B cell (primary cell): ENCODE measurements at regions not wholly inside any gene's neighbourhood (a gene's known extent, or its start where the extent isn't known, plus 50 kb on each side); places are given as distances from the start of the nearest gene placed in this dataset.

Source experiments
- CTCF ChIP-seq: fragments of 200-600 bp; IDR thresholded peaks from one replicate; pipeline ENCODE4 v1.8.0; 2022; ENCODE audit warnings: antibody characterized with exemption, mild to moderate bottlenecking
- EZH2 ChIP-seq: IDR thresholded peaks from 2 replicates; pipeline ENCODE4 v1.6.1; 2012; ENCODE audit warnings: borderline replicate concordance, low read depth, mild to moderate bottlenecking, moderate library complexity, low read length; ENCODE audit not compliant: insufficient read depth, poor library complexity, severe bottlenecking

DNA sequence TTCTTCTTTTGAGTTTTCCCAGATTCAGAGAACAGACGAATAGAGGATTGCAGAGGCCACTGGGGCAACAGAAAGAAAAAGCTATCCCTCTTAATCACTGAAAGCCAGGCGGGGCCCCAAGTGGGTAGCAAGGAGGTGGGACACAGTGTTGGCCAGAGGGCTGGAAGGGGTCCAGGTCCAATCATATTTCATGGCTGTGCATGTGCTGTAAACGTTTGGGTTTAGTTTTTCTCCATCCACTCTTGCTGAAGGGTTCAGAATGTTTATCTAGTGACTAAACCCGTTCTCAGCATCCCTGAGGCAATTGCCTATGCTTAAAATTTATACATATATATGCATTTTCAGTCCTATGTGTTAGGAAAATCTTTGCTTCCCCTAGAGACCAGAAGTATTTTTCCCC is 99.4 kb upstream of the EPHA4 start:
- TF ChIP-seq CTCF (no peak), EZH2 (no peak)
